ENCODE measurements at regions not wholly inside any gene's neighbourhood (a gene's known extent, or its start where the extent isn't known, plus 50 kb on each side); places are given as distances from the start of the nearest gene placed in this dataset.

DNA sequence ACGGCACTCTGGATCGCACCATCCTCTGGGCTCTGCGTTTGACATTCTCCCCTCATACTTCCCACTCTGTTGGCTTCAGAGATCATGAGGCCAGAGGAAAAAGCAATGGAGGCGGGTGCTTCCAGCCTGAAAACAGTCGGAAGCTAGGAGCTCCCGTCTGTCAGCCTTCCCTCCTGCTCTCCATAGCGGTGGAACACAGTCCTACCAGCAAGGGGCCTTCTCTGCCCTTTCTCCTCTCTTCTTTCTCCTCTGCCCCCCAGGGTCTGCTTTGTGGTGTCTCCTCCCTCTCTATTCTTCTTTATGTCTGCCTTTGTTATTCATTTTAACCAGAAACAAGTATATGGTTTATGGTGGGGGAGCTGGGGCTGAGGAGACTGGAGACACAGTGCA, 152.5 kb upstream of the NFIB start:
- DNase-seq, result no peak

- no peak for DNase-seq
Measured at GRCh38 chr9:14462950-14463349, 149.0 kb upstream of the NFIB start.

DNA sequence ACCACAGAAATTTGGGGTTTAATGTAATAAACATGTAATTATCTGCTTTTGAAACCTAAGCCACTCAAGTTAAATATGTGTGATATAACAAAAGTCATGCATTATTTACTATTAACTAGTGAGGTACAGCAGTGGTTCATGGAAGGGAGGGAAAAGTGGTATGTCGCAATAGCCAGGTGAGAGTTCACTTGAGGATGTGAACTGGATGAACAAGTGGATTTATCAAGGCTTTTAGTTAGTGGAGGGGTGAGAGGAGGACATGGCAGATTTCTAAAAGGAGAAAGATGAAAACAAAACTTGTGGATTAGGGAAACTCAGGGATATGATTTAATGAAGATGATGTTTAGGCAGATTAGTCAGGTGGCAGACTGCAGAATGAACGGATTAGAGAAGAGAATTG, 141.3 kb upstream of the NFIB start:
- DNase-seq, result no peak

DNA sequence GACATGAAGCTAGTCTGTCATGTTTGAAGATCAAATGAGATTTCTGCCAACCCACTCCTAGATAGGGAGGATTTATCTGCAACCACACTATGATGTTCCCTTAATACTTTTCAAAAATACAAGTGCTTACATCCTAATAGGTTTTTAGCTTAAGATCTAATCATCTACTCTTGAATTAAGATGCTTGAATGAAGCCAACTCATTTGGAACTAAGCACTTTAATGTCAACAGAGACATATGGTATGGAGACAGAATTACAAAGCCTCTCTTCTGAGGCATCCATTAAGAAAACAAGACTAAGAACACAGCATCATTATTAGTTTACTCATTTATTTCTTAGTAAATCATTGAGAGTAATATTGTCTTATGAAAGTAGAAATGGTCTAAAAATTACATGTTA, 139.3 kb upstream of the NFIB start:
- no peak for DNase-seq

DNA sequence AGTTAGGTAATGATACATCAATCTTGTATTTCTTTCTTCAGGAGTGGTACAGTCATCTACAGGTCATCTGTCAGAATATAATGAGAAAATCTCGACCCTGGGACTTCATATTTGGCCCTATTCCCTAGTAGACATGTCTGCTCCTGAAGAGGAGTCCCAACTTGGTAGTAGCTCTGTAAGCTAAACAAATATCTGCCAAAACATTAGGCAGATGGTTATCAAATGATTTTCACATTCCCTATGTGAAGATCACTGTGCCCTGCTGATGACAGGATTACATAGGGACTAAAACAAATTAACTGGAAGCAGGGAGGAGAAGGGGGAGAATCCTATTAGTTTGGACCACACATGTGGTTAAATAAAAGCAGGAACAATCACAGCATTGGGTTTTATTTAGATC, 138.6 kb upstream of the NFIB start:
- no peak for DNase-seq

GRCh38 chr9:14451949-14452348, 138.0 kb upstream of the NFIB start:
- no peak for DNase-seq

- DNase-seq, result no peak
Measured at GRCh38 chr9:14447103-14447502, 133.2 kb upstream of the NFIB start.

DNA sequence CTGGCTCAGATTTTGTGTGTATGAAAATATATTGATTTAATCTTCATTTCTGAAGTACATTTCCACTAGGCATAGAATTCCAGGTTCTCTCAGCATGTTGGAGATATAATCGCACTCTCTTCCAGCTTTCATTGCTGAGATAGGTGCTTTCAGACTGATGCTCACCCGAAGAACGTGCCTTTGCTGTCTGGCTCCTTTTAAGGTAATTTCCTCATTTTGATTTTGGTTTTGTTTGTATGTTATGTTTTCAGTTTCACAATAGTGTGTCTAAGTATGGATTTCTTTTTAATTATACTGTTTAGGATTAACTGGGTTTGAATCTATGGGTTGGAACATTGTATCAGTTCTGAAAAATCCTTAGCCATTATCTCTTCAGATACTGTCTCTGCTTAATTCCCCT, 132.0 kb upstream of the NFIB start:
- DNase-seq, result no peak

- DNase-seq, result no peak
Measured at GRCh38 chr9:14442956-14443355, 129.0 kb upstream of the NFIB start.

GRCh38 chr9:14441976-14442651, 128.2 kb upstream of the NFIB start:
- DNase-seq, result no peak

- DNase-seq, result no peak
Measured at GRCh38 chr9:14441115-14441514, 127.2 kb upstream of the NFIB start.

DNA sequence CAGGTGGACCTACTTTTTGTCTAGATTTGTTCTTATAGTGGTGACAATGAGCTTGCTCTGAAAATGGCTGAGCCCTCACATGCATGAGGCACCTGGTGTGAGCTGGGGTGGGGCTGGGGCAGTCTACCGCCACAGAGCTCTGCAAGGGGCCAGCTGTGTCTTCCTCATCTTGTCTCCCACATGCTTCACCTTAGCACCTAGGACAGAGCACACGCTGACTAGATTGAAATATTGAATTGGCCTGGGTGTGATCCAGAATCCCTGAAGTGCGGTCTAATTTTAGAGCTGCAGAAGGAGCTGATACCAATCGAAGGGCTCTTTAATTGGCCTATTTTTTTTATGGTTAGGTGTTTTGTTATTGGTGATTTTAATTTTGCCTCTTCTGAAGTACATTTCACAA, 126.1 kb upstream of the NFIB start:
- no peak for DNase-seq

GRCh38 chr9:14439555-14439954, 125.6 kb upstream of the NFIB start:
- DNase-seq, result no peak

DNA sequence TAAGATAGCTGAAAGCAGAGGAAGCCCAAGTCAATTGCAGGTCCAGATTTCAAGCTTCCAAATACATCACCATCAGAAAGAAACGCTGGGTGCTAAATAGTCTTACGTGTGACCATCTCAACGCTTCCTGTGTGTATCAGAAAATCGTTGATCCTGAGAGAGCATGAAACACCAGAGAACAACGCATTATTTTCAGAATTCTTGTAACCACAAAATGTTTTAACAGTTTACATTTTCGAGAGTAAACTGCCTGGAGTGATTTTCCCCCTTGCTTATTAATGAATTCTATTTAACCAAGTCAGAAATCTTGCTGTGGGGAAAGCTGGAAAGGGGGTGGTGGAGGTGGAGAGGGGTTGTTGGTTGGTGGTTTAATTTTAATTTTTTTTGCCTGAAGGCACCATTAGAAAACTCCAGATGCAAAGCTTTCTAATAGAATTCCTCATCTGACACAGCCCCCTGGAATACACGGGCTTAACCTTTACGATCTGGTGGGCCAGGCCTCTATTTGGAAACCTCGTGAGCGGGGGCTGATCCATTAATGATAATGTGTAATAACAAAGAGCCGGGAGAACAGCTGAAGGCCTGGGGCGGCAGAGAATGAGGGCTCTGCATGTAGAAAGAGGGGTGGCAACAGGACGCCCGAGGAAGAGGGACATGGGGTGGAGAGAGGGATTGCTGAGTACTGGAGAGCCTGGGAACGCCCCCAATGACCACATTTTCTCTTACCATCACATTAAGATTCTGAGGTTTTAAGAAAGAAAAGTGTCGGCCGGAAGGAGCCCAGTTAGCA, 124.5 kb upstream of the NFIB start:
- no peak for DNase-seq

GRCh38 chr9:14437354-14438231, 123.7 kb upstream of the NFIB start:
- DNase-seq, result no peak

DNA sequence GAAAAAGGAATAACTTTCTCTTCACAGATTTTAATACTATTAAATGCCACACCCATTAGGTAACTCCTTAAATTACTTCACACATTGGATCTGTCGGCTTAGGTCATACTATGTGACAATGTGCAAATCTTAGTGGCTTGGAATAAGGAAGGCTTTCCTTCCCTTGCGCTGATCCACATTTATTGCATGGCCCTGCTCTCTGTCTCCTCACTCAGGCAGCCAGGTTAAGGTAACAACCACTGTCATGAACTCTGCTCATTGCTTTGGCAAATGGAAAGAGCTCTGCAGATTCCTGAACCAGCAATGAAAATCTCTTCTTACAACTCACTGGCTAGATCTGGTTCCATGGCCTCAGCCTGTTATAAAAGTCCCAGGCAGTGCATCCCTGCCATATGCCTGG, 121.9 kb upstream of the NFIB start:
- no peak for DNase-seq

- DNase-seq, result no peak
Measured at GRCh38 chr9:14434971-14435718, 121.2 kb upstream of the NFIB start.

DNA sequence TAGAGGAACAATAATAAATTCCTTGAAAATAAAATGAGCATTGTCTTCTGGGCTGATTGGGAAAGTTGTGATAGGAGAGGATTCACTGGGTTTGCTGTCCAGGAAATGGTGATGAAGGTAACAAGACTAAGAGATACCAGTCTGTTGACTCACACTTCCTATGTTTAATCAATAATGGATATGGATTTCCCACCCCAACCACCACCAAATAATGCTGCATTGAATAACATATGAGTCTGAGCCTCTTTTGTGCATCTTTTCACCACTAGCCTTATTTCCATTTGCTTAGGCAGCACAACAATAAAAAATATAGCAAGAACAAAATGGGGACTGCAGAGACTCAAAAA, 120.2 kb upstream of the NFIB start:
- no peak for DNase-seq

- no peak for DNase-seq
Measured at GRCh38 chr9:14433351-14434157, 119.6 kb upstream of the NFIB start.

- no peak for DNase-seq
Measured at GRCh38 chr9:14432666-14433350, 118.9 kb upstream of the NFIB start.

DNA sequence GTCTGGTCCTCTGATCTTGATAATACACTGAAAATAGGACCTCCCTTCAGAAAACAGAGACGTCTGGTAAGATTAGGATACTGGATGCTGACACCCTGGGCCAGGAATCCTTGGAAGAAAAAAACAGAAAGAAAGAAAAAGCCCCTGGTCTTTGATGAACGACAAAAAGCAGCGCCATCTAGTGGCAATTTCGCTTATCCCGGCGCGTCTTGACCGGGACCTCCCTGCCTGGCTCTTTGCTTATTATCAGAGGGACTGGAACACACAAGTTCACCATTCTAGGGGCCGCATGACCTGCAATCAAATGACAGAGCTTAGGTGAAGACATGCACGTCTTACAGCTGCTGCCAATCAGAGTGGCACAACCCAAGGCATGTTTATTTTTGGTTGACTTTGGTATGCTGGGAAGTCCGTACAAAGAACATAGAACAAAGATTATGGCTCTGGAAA, 114.9 kb upstream of the NFIB start:
- DNase-seq, result peak; percentile 36

GRCh38 chr9:14427419-14427818, 113.5 kb upstream of the NFIB start:
- DNase-seq, result no peak

Measured in activated CD4-positive, CD25-positive, alpha-beta regulatory T cell treated with anti-CD3 and anti-CD28 coated beads, Interleukin-2, amount 50 U/mL, for 72 hours (primary cell).